ENCODE measurements at regions not wholly inside any gene's neighbourhood (a gene's known extent, or its start where the extent isn't known, plus 50 kb on each side); places are given as distances from the start of the nearest gene placed in this dataset.

GRCh38 chr13:108020027-108020426, 195.3 kb downstream of the LIG4 start:
- no peaks in the 10 kb centered on the region for H3F3A ChIP-seq (ENCODE audit: insufficient read depth, low read length, poor library complexity, severe bottlenecking)
- TF ChIP-seq MXI1 (conservative IDR thresholded peaks at IDR 0.05; ENCODE audit: poor library complexity, severe bottlenecking) (no peak), CTCF (IDR thresholded peaks at IDR 0.05; ENCODE audit: poor library complexity, severe bottlenecking) (no peak), POLR2AphosphoS5 (IDR thresholded peaks at IDR 0.05) (no peak), SMC3 (conservative IDR thresholded peaks at IDR 0.05; ENCODE audit: poor library complexity) (no peak), EZH2 (IDR thresholded peaks at IDR 0.05; ENCODE audit: borderline replicate concordance, insufficient read depth, low read length, poor library complexity, severe bottlenecking) (no peak), EP300 (conservative IDR thresholded peaks at IDR 0.05; ENCODE audit: poor library complexity, severe bottlenecking) (no peak), REST (IDR thresholded peaks at IDR 0.05; ENCODE audit: borderline replicate concordance) (no peak), RAD21 (conservative IDR thresholded peaks at IDR 0.05) (no peak)
- no peak overlapping the region for H3K27ac ChIP-seq (ENCODE audit: low read length)
- no peaks in the 10 kb centered on the region for H3K27me3 ChIP-seq (ENCODE audit: insufficient read depth, low read depth, low read length)
- no peak overlapping the region for H3K9ac ChIP-seq (ENCODE audit: low read length)
- no peaks in the 10 kb centered on the region for H3K9me2 ChIP-seq (ENCODE audit: insufficient read depth, low read length)
- H3K9me3 ChIP-seq (ENCODE audit: low read length), result no peaks in the 10 kb centered on the region
- no peak overlapping the region for H3K4me3 ChIP-seq (ENCODE audit: low read length)
- no peak overlapping the region for H3K4me2 ChIP-seq (ENCODE audit: low read length)
- H3K79me2 ChIP-seq (replicated peaks; ENCODE audit: insufficient read depth, low read length), result no peaks in the 10 kb centered on the region
- no peak overlapping the region for H2AFZ ChIP-seq (ENCODE audit: low read depth, low read length)
- no peaks in the 10 kb centered on the region for H4K20me1 ChIP-seq (ENCODE audit: insufficient read depth)
- no peaks in the 10 kb centered on the region for H3K36me3 ChIP-seq (ENCODE audit: insufficient read depth, low read length)

- Histone ChIP-seq H3K36me3 (ENCODE audit: insufficient read depth, low read length) (no peaks in the 10 kb centered on the region), H3K4me2 (ENCODE audit: low read length) (no peak overlapping the region), H3K9ac (ENCODE audit: low read length) (no peak overlapping the region), H3K27ac (ENCODE audit: low read length) (no peak overlapping the region), H3K4me3 (ENCODE audit: low read length) (no peak overlapping the region), H3K27me3 (ENCODE audit: insufficient read depth, low read depth, low read length) (no peaks in the 10 kb centered on the region), H3F3A (ENCODE audit: insufficient read depth, low read length, poor library complexity, severe bottlenecking) (no peaks in the 10 kb centered on the region), H3K79me2 (replicated peaks; ENCODE audit: insufficient read depth, low read length) (no peaks in the 10 kb centered on the region), H3K9me2 (ENCODE audit: insufficient read depth, low read length) (no peaks in the 10 kb centered on the region), H2AFZ (ENCODE audit: low read depth, low read length) (no peak overlapping the region), H4K20me1 (ENCODE audit: insufficient read depth) (no peaks in the 10 kb centered on the region), H3K9me3 (ENCODE audit: low read length) (no peaks in the 10 kb centered on the region)
- TF ChIP-seq CTCF (IDR thresholded peaks at IDR 0.05; ENCODE audit: poor library complexity, severe bottlenecking) (no peak), MXI1 (conservative IDR thresholded peaks at IDR 0.05; ENCODE audit: poor library complexity, severe bottlenecking) (no peak), SMC3 (conservative IDR thresholded peaks at IDR 0.05; ENCODE audit: poor library complexity) (no peak), EP300 (conservative IDR thresholded peaks at IDR 0.05; ENCODE audit: poor library complexity, severe bottlenecking) (no peak), POLR2AphosphoS5 (IDR thresholded peaks at IDR 0.05) (no peak), TAF1 (IDR thresholded peaks at IDR 0.05; ENCODE audit: low read depth) (no peak), REST (IDR thresholded peaks at IDR 0.05; ENCODE audit: borderline replicate concordance) (no peak), EZH2 (IDR thresholded peaks at IDR 0.05; ENCODE audit: borderline replicate concordance, insufficient read depth, low read length, poor library complexity, severe bottlenecking) (no peak), RAD21 (conservative IDR thresholded peaks at IDR 0.05) (no peak)
Observed at GRCh38 chr13:108018371-108018870, 196.9 kb downstream of the LIG4 start.

All from neural cell (in vitro differentiated cells).